PC-9 (cell line): ENCODE measurements at regions not wholly inside any gene's neighbourhood (a gene's known extent, or its start where the extent isn't known, plus 50 kb on each side); places are given as distances from the start of the nearest gene placed in this dataset.

Experiments used
- BruUV-seq: library from RNA; stranded (reverse); fragments of 400-500 nt; replicated peaks from 2 replicates; lab custom pipeline; 2021; lab: Mats Ljungman, UMichigan
- CTCF ChIA-PET: fragments of 300-600 bp; sonication (Branson Sonifier 250); formaldehyde crosslinking; loops from one replicate; lab custom pipeline; 2022; ENCODE audit warnings: antibody characterized with exemption; lab: Charles Lee
- POLR2A ChIA-PET: fragments of 300-600 bp; sonication (Branson Sonifier 250); formaldehyde crosslinking; loops from one replicate; lab custom pipeline; 2022; ENCODE audit warnings: antibody characterized with exemption; ENCODE audit not compliant: unreplicated experiment; lab: Charles Lee
- DNase-seq, 2 experiments: peaks; one replicate each; pipeline versions ENCODE4 v3.0.0 to v3.0.0-alpha.2; 2015 to 2022; ENCODE audit warnings: mixed read lengths in 1 of 2
- H2AFZ ChIP-seq: fragments of 200-600 bp; sonication (generic); 2 replicates; pipeline ENCODE4 v1.8.1; 2017; ENCODE audit warnings: antibody characterized with exemption
- H3F3A ChIP-seq: fragments of 200-600 bp; sonication (generic); 2 replicates; pipeline ENCODE4 v1.8.1; 2017; ENCODE audit warnings: antibody characterized with exemption, mild to moderate bottlenecking, low read depth; ENCODE audit not compliant: insufficient read depth
- H3K27ac ChIP-seq: fragments of 200-600 bp; sonication (generic); 2 replicates; pipeline ENCODE4 v1.6.1; 2016; ENCODE audit warnings: mixed run types
- H3K27me3 ChIP-seq: fragments of 200-600 bp; sonication (generic); 2 replicates; pipeline ENCODE4 v1.6.1; 2016; ENCODE audit warnings: low read depth, mixed run types; ENCODE audit not compliant: insufficient read depth
- H3K36me3 ChIP-seq: fragments of 200-600 bp; sonication (generic); 2 replicates; pipeline ENCODE4 v1.6.1; 2016; ENCODE audit warnings: low read depth, mixed run types
- H3K4me1 ChIP-seq: fragments of 200-600 bp; sonication (generic); replicated peaks from 2 replicates; pipeline ENCODE4 v1.6.1; 2016; ENCODE audit warnings: mixed run types; ENCODE audit not compliant: insufficient read depth
- H3K4me2 ChIP-seq: fragments of 200-600 bp; sonication (generic); 2 replicates; pipeline ENCODE4 v1.6.1; 2017; ENCODE audit warnings: mixed run types
- H3K4me3 ChIP-seq: fragments of 200-600 bp; sonication (generic); 2 replicates; pipeline ENCODE4 v1.6.1; 2016; ENCODE audit warnings: mixed run types
- H3K79me2 ChIP-seq: fragments of 200-600 bp; sonication (generic); 2 replicates; pipeline ENCODE4 v1.6.1; 2017; ENCODE audit warnings: low read depth, mixed run types
- H3K9me2 ChIP-seq: fragments of 200-600 bp; sonication (generic); 2 replicates; pipeline ENCODE4 v1.8.1; 2017; ENCODE audit warnings: mild to moderate bottlenecking; ENCODE audit not compliant: insufficient read depth
- H3K9me3 ChIP-seq: fragments of 200-600 bp; sonication (generic); 2 replicates; pipeline ENCODE4 v1.8.1; 2016; ENCODE audit warnings: low read depth; ENCODE audit not compliant: insufficient read depth
- H4K20me1 ChIP-seq: fragments of 200-600 bp; sonication (generic); 2 replicates; pipeline ENCODE4 v1.8.1; 2017; ENCODE audit not compliant: insufficient read depth
- CTCF ChIP-seq: fragments of 200-600 bp; sonication (generic); conservative IDR thresholded peaks from 2 replicates; pipeline ENCODE4 v1.6.1; 2017; ENCODE audit warnings: mixed run types, antibody characterized with exemption, mild to moderate bottlenecking, moderate library complexity
- EZH2 ChIP-seq: fragments of 200-600 bp; sonication (generic); IDR thresholded peaks from 2 replicates; pipeline ENCODE4 v1.8.0; 2017; ENCODE audit warnings: antibody characterized with exemption, low read depth
- intact Hi-C: fragments of 100-400 bp; cut with micrococcal nuclease; formaldehyde crosslinking; loops from one replicate; pipeline ENCODE4 v1.10.0; 2022; ENCODE audit not compliant: unreplicated experiment

DNA sequence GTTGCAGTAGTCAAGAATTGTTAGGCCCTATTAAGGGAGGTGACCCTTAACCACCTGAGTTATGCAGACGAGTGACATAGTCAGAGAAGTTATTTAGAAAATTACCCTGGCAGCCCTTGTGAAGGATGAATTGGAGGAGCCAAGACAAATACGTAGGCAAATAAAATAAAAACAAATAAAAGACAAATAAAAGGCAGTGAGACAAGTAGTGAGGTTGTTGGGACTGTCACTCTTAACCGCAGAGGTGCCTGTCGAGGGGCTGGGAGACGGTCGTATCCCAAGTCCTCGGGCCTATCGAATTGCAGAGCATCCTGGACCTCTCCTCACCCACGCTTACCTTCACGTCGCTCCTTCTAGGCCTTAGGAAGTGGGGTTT is 58.0 kb upstream of the ZC4H2 start:
- Histone ChIP-seq H3K9me3 (no peaks in the 10 kb centered on the region), H3K79me2 (no peaks in the 10 kb centered on the region), H3F3A (no peaks in the 10 kb centered on the region), H2AFZ (no peak overlapping the region), H3K9me2 (no peaks in the 10 kb centered on the region), H3K4me2 (no peak overlapping the region), H3K4me3 (no peak overlapping the region), H4K20me1 (no peaks in the 10 kb centered on the region), H3K36me3 (no peaks in the 10 kb centered on the region), H3K27ac (no peak overlapping the region), H3K27me3 (no peaks in the 10 kb centered on the region), H3K4me1 (no peaks in the 10 kb centered on the region)
- no peak for TF ChIP-seq EZH2
- no peak for TF ChIP-seq CTCF
- intact Hi-C loops = no loop called here
- ChIA-PET CTCF (no interaction called here), POLR2A (no interaction called here)
- no peak for DNase-seq
- BruUV-seq = no TSS peak
